HCT116 (cell line): ENCODE measurements at regions not wholly inside any gene's neighbourhood (a gene's known extent, or its start where the extent isn't known, plus 50 kb on each side); places are given as distances from the start of the nearest gene placed in this dataset.

Experiments used
- ATAC-seq: fragments of 200-7000 bp; cut with Tn5 transposase; 2 replicates; pipeline ENCODE4 v1.9.1; 2020; ENCODE audit warnings: mild to moderate bottlenecking, moderate library complexity
- BruUV-seq: library from RNA; stranded (reverse); fragments of 400-500 nt; replicated peaks from 2 replicates; lab custom pipeline; 2021; lab: Mats Ljungman, UMichigan
- CTCF ChIA-PET: fragments of 300-600 bp; sonication (Branson Sonifier 250); formaldehyde crosslinking; loops from one replicate; lab custom pipeline; 2021; ENCODE audit warnings: antibody characterized with exemption; lab: Charles Lee
- POLR2A ChIA-PET: fragments of 300-600, 350-600 bp; sonication (Branson Sonifier 250); formaldehyde crosslinking; loops from one replicate; lab custom pipeline; 2021; ENCODE audit warnings: antibody characterized with exemption; lab: Charles Lee
- RAD21 ChIA-PET, 2 experiments: fragments of 300-600 bp; sonication (Branson Sonifier 250); formaldehyde crosslinking; loops; one replicate each; lab custom pipeline; 2023; ENCODE audit warnings: low total read pairs in 2 of 2; ENCODE audit not compliant: uncharacterized antibody in 2 of 2, unreplicated experiment in 2 of 2, low non-redundant PET in 1 of 2; lab: Charles Lee
- DNase-seq: peaks from one replicate; pipeline ENCODE4 v3.0.0-alpha.2; 2010; ENCODE audit warnings: low read depth, low spot score
- H2AFZ ChIP-seq: fragments of 200-600 bp; shearing (Covaris generic), sonication (generic); 2 replicates; pipeline ENCODE4 v1.6.1; 2017; ENCODE audit warnings: low read depth, mixed run types, mixed read lengths, antibody characterized with exemption, low read length; ENCODE audit not compliant: poor library complexity, severe bottlenecking
- H3K27ac ChIP-seq: 2 replicates; pipeline ENCODE4 v1.5.1; 2012; ENCODE audit warnings: low read depth, low read length
- H3K27me3 ChIP-seq: fragments of 200-600 bp; sonication (generic); 2 replicates; pipeline ENCODE4 v1.6.1; 2016; ENCODE audit warnings: mixed run types, low read length, mixed read lengths; ENCODE audit not compliant: insufficient read depth
- H3K36me3 ChIP-seq, 2 experiments: fragments of 200-500 bp in 1 of 2; fragments of 200-600 bp in 1 of 2; sonication (Bioruptor generic) in 1 of 2; sonication (generic) in 1 of 2; 2 replicates each; pipeline versions ENCODE4 v1.5.1 to v1.6.1; 2014 to 2016; ENCODE audit warnings: low read length in 2 of 2, inconsistent platforms in 1 of 2, mixed read lengths in 1 of 2, mixed run types in 1 of 2; ENCODE audit not compliant: insufficient read depth in 2 of 2, control insufficient read depth in 1 of 2
- H3K4me1 ChIP-seq, 2 experiments: fragments of 200-600 bp in 1 of 2; sonication (generic) in 1 of 2; 2 replicates each; pipeline versions ENCODE4 v1.5.1 to v1.6.1; 2012 to 2017; ENCODE audit warnings: low read length in 2 of 2, inconsistent platforms in 1 of 2, mild to moderate bottlenecking in 1 of 2, mixed read lengths in 1 of 2, mixed run types in 1 of 2, moderate library complexity in 1 of 2; ENCODE audit not compliant: insufficient read depth in 2 of 2, control insufficient read depth in 1 of 2
- H3K4me2 ChIP-seq: fragments of 200-600 bp; sonication (generic); 2 replicates; pipeline ENCODE4 v1.6.1; 2017; ENCODE audit warnings: mixed run types, low read length, mixed read lengths
- H3K4me3 ChIP-seq, 2 experiments: fragments of 200-600 bp in 1 of 2; sonication (generic) in 1 of 2; replicated peaks in 1 of 2; 2 replicates each; pipeline ENCODE4 v1.5.1; 2011 to 2016; ENCODE audit warnings: low read length in 2 of 2, control low read depth in 1 of 2, low read depth in 1 of 2, mild to moderate bottlenecking in 1 of 2, mixed read lengths in 1 of 2, mixed run types in 1 of 2
- H3K79me2 ChIP-seq: fragments of 200-600 bp; sonication (generic); 2 replicates; pipeline ENCODE4 v1.6.1; 2017; ENCODE audit warnings: mild to moderate bottlenecking, mixed run types, low read length, moderate library complexity, mixed read lengths; ENCODE audit not compliant: insufficient read depth
- H3K9ac ChIP-seq: fragments of 200-600 bp; sonication (generic); 2 replicates; pipeline ENCODE4 v1.6.1; 2016; ENCODE audit warnings: low read length, mixed read lengths
- H3K9me2 ChIP-seq: fragments of 200-600 bp; sonication (generic), shearing (Covaris generic); 2 replicates; pipeline ENCODE4 v1.6.1; 2017; ENCODE audit warnings: mixed run types, mild to moderate bottlenecking, moderate library complexity; ENCODE audit not compliant: insufficient read depth
- H3K9me3 ChIP-seq, 2 experiments: fragments of 200-500 bp in 1 of 2; fragments of 200-600 bp in 1 of 2; sonication (Bioruptor generic) in 1 of 2; sonication (generic) in 1 of 2; 2 replicates each; pipeline ENCODE4 v1.6.1; 2014 to 2017; ENCODE audit warnings: low read length in 2 of 2, mixed read lengths in 2 of 2, inconsistent platforms in 1 of 2, low read depth in 1 of 2, mild to moderate bottlenecking in 1 of 2, mixed run types in 1 of 2, moderate library complexity in 1 of 2; ENCODE audit not compliant: control insufficient read depth in 1 of 2, insufficient read depth in 1 of 2
- H4K20me1 ChIP-seq: fragments of 200-600 bp; sonication (generic), shearing (Covaris generic); 2 replicates; pipeline ENCODE4 v1.6.1; 2017; ENCODE audit warnings: mixed run types, mild to moderate bottlenecking, moderate library complexity; ENCODE audit not compliant: insufficient read depth
- CBX3 ChIP-seq: IDR thresholded peaks from 2 replicates; pipeline ENCODE4 v1.6.1; 2012; ENCODE audit warnings: low read depth
- CEBPB ChIP-seq: IDR thresholded peaks from 2 replicates; pipeline ENCODE4 v1.6.1; 2012; ENCODE audit warnings: low read depth
- ELF1 ChIP-seq: IDR thresholded peaks from 2 replicates; pipeline ENCODE4 v1.6.1; 2012; ENCODE audit warnings: low read depth, borderline replicate concordance
- EZH2 ChIP-seq: fragments of 200-600 bp; sonication (generic); IDR thresholded peaks from 2 replicates; pipeline ENCODE4 v1.6.1; 2017; ENCODE audit warnings: antibody characterized with exemption, mixed run types
- EZH2phosphoT487 ChIP-seq: fragments of 200-600 bp; IDR thresholded peaks from 2 replicates; pipeline ENCODE4 v1.6.1; 2018; ENCODE audit warnings: antibody characterized with exemption, borderline replicate concordance
- FOSL1 ChIP-seq: IDR thresholded peaks from 2 replicates; pipeline ENCODE4 v1.6.1; 2012; ENCODE audit warnings: low read depth
- POLR2A ChIP-seq: IDR thresholded peaks from 2 replicates; pipeline ENCODE4 v1.7.0; 2011; ENCODE audit warnings: borderline replicate concordance; ENCODE audit not compliant: insufficient read depth, insufficient read length; ENCODE audit errors: extremely low read depth
- POLR2AphosphoS5 ChIP-seq: IDR thresholded peaks from 2 replicates; pipeline ENCODE4 v1.6.1; 2011; ENCODE audit warnings: mild to moderate bottlenecking, low read depth, low read length, moderate library complexity
- RAD21 ChIP-seq: IDR thresholded peaks from 2 replicates; pipeline ENCODE4 v1.6.1; 2012; ENCODE audit warnings: low read depth, mild to moderate bottlenecking
- SRF ChIP-seq: IDR thresholded peaks from 2 replicates; pipeline ENCODE4 v1.6.1; 2012; ENCODE audit warnings: low read depth
- TCF7L2 ChIP-seq: IDR thresholded peaks from 2 replicates; pipeline ENCODE4 v1.7.0; 2011; ENCODE audit warnings: borderline replicate concordance, inconsistent platforms; ENCODE audit not compliant: insufficient read depth, insufficient read length; ENCODE audit errors: extremely low read depth
- YY1 ChIP-seq: IDR thresholded peaks from 2 replicates; pipeline ENCODE4 v1.6.1; 2011; ENCODE audit warnings: low read length, low read depth, moderate library complexity, mild to moderate bottlenecking; ENCODE audit not compliant: insufficient replicate concordance; ENCODE audit errors: extremely low read depth
- ZFX ChIP-seq: fragments of 450-650 bp; IDR thresholded peaks from 2 replicates; pipeline ENCODE4 v1.6.1; 2017
- ZNF274 ChIP-seq: fragments of 200-500 bp; sonication (Bioruptor generic); IDR thresholded peaks from 2 replicates; pipeline ENCODE4 v1.6.1; 2014; ENCODE audit warnings: mild to moderate bottlenecking, low read depth, low read length, inconsistent platforms
- intact Hi-C: fragments of 100-400 bp; cut with micrococcal nuclease; formaldehyde crosslinking; loops from 2 replicates; pipeline ENCODE4 v1.10.0; 2022
- TF ChIP-seq, protein P1 (sequence below), 3 experiments: fragments of 200-600 bp in 1 of 3; sonication (generic) in 1 of 3; IDR thresholded peaks in 2 of 3; conservative IDR thresholded peaks in 1 of 3; 2 replicates each; pipeline ENCODE4 v1.5.1; 2012 to 2017; ENCODE audit warnings: low read depth in 2 of 3, low read length in 2 of 3, antibody characterized with exemption in 1 of 3, borderline replicate concordance in 1 of 3, control low read depth in 1 of 3, mild to moderate bottlenecking in 1 of 3, mixed read lengths in 1 of 3, mixed run types in 1 of 3, moderate library complexity in 1 of 3; ENCODE audit not compliant: insufficient read depth in 1 of 3
- TF ChIP-seq, protein P2 (sequence below): IDR thresholded peaks from 2 replicates; pipeline ENCODE4 v1.6.1; 2012
- TF ChIP-seq, protein P3 (sequence below): IDR thresholded peaks from 2 replicates; pipeline ENCODE4 v1.6.1; 2012; ENCODE audit warnings: low read depth
- TF ChIP-seq, protein P4 (sequence below): IDR thresholded peaks from 2 replicates; pipeline ENCODE4 v1.6.1; 2012

DNA sequence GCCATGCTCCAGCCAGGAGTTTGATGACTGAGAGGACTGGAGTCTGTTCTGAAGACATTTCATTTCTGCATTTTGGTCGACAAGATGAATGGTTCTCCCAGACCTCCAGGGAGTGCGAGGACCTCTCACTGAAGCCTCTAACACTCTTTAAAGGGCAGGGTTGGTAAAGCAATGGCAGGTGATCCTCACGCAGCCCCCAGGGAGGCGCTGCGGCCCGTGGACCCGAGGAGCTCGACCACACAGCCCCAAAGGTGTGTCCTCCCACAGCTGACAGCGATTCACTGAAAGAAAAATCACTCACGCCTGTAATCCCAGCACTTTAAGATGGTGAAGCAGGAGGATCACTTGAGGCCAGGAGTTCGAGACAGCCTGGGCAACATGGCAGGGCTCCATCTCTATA is 183.8 kb upstream of the SFSWAP start (continued):
- TF ChIP-seq, protein P1, sequence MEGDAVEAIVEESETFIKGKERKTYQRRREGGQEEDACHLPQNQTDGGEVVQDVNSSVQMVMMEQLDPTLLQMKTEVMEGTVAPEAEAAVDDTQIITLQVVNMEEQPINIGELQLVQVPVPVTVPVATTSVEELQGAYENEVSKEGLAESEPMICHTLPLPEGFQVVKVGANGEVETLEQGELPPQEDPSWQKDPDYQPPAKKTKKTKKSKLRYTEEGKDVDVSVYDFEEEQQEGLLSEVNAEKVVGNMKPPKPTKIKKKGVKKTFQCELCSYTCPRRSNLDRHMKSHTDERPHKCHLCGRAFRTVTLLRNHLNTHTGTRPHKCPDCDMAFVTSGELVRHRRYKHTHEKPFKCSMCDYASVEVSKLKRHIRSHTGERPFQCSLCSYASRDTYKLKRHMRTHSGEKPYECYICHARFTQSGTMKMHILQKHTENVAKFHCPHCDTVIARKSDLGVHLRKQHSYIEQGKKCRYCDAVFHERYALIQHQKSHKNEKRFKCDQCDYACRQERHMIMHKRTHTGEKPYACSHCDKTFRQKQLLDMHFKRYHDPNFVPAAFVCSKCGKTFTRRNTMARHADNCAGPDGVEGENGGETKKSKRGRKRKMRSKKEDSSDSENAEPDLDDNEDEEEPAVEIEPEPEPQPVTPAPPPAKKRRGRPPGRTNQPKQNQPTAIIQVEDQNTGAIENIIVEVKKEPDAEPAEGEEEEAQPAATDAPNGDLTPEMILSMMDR (IDR thresholded peaks at IDR 0.05 in 2 of 3, conservative IDR thresholded peaks at IDR 0.05 in 1 of 3; ENCODE audit: borderline replicate concordance in 1 of 3, insufficient read depth in 1 of 3, low read depth in 2 of 3, low read length in 2 of 3) = no peak
- TF ChIP-seq YY1 (no peak), CBX3 (no peak), ZNF274 (no peak), RAD21 (no peak), EZH2phosphoT487 (no peak), CEBPB (no peak), POLR2A (no peak), FOSL1 (no peak)

DNA sequence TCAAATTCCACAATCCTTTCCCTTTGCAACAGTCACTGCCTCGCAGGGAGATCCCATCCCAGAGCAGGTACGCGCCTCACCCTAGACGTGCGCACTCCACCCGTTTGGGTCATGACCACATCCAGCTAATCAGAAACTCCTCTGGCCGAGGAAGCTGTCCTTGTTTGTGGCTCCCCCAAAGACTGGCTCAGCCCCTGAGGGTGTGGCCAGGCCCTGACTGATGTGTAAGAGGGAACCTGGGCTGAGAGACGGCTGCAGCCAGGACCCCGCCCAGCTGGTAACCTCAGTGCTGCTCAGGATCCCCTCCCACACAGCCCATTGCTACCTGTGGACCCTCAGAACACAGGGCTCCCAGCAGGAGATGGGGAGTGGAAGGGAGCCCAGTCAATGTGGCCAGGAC is 183.2 kb upstream of the SFSWAP start:
- Histone ChIP-seq H2AFZ (no peak overlapping the region), H3K9me2 (no peaks in the 10 kb centered on the region), H3K27ac (no peak overlapping the region), H3K36me3 (no peaks in the 10 kb centered on the region), H3K79me2 (no peaks in the 10 kb centered on the region), H3K9me3 (no peaks in the 10 kb centered on the region), H3K27me3 (peaks cover 32% of the 10 kb centered on the region), H4K20me1 (no peaks in the 10 kb centered on the region), H3K9ac (no peak overlapping the region), H3K4me3 (no peak overlapping the region), H3K4me2 (no peak overlapping the region), H3K4me1 (no peaks in the 10 kb centered on the region)
- ATAC-seq = no peak
- ChIA-PET CTCF (no interaction called here), POLR2A (no interaction called here), RAD21 (no interaction called here)
- no TSS peak for BruUV-seq
- intact Hi-C loops = no loop called here
- no peak for DNase-seq
- TF ChIP-seq ELF1 (no peak), SRF (no peak), POLR2AphosphoS5 (no peak), ZNF274 (no peak), EZH2 (no peak), POLR2A (no peak), CEBPB (no peak), ZFX (no peak), TCF7L2 (no peak)
- TF ChIP-seq, protein P1 (IDR thresholded peaks at IDR 0.05 in 2 of 3, conservative IDR thresholded peaks at IDR 0.05 in 1 of 3; ENCODE audit: borderline replicate concordance in 1 of 3, insufficient read depth in 1 of 3, low read depth in 2 of 3, low read length in 2 of 3) = no peak
- TF ChIP-seq, protein P2, sequence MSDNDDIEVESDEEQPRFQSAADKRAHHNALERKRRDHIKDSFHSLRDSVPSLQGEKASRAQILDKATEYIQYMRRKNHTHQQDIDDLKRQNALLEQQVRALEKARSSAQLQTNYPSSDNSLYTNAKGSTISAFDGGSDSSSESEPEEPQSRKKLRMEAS = no peak
- TF ChIP-seq, protein P3, sequence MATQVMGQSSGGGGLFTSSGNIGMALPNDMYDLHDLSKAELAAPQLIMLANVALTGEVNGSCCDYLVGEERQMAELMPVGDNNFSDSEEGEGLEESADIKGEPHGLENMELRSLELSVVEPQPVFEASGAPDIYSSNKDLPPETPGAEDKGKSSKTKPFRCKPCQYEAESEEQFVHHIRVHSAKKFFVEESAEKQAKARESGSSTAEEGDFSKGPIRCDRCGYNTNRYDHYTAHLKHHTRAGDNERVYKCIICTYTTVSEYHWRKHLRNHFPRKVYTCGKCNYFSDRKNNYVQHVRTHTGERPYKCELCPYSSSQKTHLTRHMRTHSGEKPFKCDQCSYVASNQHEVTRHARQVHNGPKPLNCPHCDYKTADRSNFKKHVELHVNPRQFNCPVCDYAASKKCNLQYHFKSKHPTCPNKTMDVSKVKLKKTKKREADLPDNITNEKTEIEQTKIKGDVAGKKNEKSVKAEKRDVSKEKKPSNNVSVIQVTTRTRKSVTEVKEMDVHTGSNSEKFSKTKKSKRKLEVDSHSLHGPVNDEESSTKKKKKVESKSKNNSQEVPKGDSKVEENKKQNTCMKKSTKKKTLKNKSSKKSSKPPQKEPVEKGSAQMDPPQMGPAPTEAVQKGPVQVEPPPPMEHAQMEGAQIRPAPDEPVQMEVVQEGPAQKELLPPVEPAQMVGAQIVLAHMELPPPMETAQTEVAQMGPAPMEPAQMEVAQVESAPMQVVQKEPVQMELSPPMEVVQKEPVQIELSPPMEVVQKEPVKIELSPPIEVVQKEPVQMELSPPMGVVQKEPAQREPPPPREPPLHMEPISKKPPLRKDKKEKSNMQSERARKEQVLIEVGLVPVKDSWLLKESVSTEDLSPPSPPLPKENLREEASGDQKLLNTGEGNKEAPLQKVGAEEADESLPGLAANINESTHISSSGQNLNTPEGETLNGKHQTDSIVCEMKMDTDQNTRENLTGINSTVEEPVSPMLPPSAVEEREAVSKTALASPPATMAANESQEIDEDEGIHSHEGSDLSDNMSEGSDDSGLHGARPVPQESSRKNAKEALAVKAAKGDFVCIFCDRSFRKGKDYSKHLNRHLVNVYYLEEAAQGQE = no peak
- TF ChIP-seq, protein P4, sequence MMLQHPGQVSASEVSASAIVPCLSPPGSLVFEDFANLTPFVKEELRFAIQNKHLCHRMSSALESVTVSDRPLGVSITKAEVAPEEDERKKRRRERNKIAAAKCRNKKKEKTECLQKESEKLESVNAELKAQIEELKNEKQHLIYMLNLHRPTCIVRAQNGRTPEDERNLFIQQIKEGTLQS = no peak
